K562 (cell line): ENCODE measurements at regions not wholly inside any gene's neighbourhood (a gene's known extent, or its start where the extent isn't known, plus 50 kb on each side); places are given as distances from the start of the nearest gene placed in this dataset.

Experiments used
- ATAC-seq: fragments of 200-7000 bp; cut with Tn5 transposase; 3 replicates; pipeline ENCODE4 v1.9.1; 2020; ENCODE audit warnings: moderate library complexity
- BruUV-seq: library from RNA; stranded (reverse); fragments of 400-500 nt; replicated peaks from 2 replicates; lab custom pipeline; 2021; lab: Mats Ljungman, UMichigan
- CTCF ChIA-PET: fragments of 300-600 bp; formaldehyde crosslinking; extraction: SDS; loops from one replicate; lab custom pipeline; 2021; ENCODE audit warnings: low intra/inter-chr PET ratio; lab: Yijun Ruan, JAX
- POLR2A ChIA-PET: fragments of 300-600, 350-650 bp; sonication (Branson Sonifier 250); formaldehyde crosslinking; extraction: SDS; loops from one replicate; lab custom pipeline; 2021; ENCODE audit warnings: antibody characterized with exemption, inconsistent platforms; lab: Yijun Ruan, JAX
- DNase-seq, 4 experiments: peaks; one replicate each; pipeline versions ENCODE4 v3.0.0 to v3.0.0-alpha.2; 2011 to 2018; ENCODE audit warnings: low spot score in 3 of 4, mixed read lengths in 3 of 4; ENCODE audit errors: extremely low read depth in 1 of 4
- FAIRE-seq: peaks from 2 replicates; lab custom pipeline; 2011; peaks lifted over from hg19 to GRCh38; lab: Jason Lieb, UNC
- H2AFZ ChIP-seq: 2 replicates; pipeline ENCODE4 v1.6.0; 2011; ENCODE audit warnings: low read depth, low read length, control low read depth, inconsistent platforms
- H3K27ac ChIP-seq: fragments of 200-600 bp; 3 replicates; pipeline ENCODE4 v1.8.0; 2011; ENCODE audit warnings: low read depth, mild to moderate bottlenecking, control low read depth, inconsistent platforms, low read length, moderate library complexity, mixed read lengths; ENCODE audit errors: extremely low read depth
- H3K27me3 ChIP-seq, 2 experiments: fragments of 300-600 bp in 1 of 2; 2 replicates in 1 of 2; 3 replicates in 1 of 2; pipeline versions ENCODE4 v1.6.0 to v1.8.0; 2011; ENCODE audit warnings: inconsistent platforms in 2 of 2, low read length in 2 of 2, mild to moderate bottlenecking in 1 of 2, mixed read lengths in 1 of 2, moderate library complexity in 1 of 2; ENCODE audit not compliant: control insufficient read depth in 2 of 2, insufficient read depth in 2 of 2
- H3K36me3 ChIP-seq: fragments of 300-600 bp; 3 replicates; pipeline ENCODE4 v1.8.0; 2011; ENCODE audit warnings: mild to moderate bottlenecking, low read length, inconsistent platforms; ENCODE audit not compliant: control insufficient read depth, insufficient read depth
- H3K4me1 ChIP-seq, 2 experiments: fragments of 200-600 bp in 1 of 2; replicated peaks in 1 of 2; 2 replicates in 1 of 2; 3 replicates in 1 of 2; pipeline versions ENCODE4 v1.5.1 to v1.8.0; 2011; ENCODE audit warnings: inconsistent platforms in 2 of 2, low read length in 2 of 2, mild to moderate bottlenecking in 1 of 2, mixed read lengths in 1 of 2, moderate library complexity in 1 of 2; ENCODE audit not compliant: control insufficient read depth in 2 of 2, insufficient read depth in 2 of 2
- H3K4me2 ChIP-seq: 2 replicates; pipeline ENCODE4 v1.6.1; 2011; ENCODE audit warnings: low read length, control low read depth, inconsistent platforms, mixed read lengths; ENCODE audit not compliant: insufficient read depth
- H3K4me3 ChIP-seq: fragments of 200-600 bp; sonication (generic), shearing (Covaris generic); 2 replicates; pipeline ENCODE4 v1.5.1; 2016; ENCODE audit warnings: control low read depth, inconsistent platforms
- H3K79me2 ChIP-seq: fragments of 200-600 bp; 3 replicates; pipeline ENCODE4 v1.8.0; 2011; ENCODE audit warnings: low read length, inconsistent platforms; ENCODE audit not compliant: control insufficient read depth, insufficient read depth
- H3K9ac ChIP-seq, 2 experiments: 2 replicates each; pipeline versions ENCODE4 v1.6.0 to v1.6.1; 2011; ENCODE audit warnings: low read depth in 2 of 2, low read length in 2 of 2, control low read depth in 1 of 2, inconsistent platforms in 1 of 2, mild to moderate bottlenecking in 1 of 2, mixed read lengths in 1 of 2; ENCODE audit not compliant: insufficient read depth in 1 of 2
- H3K9me1 ChIP-seq: one replicate; pipeline ENCODE4 v1.6.0; 2011; ENCODE audit warnings: inconsistent platforms, mild to moderate bottlenecking, low read length, moderate library complexity; ENCODE audit not compliant: control insufficient read depth, insufficient read depth
- H3K9me3 ChIP-seq: replicated peaks from 2 replicates; pipeline ENCODE4 v1.5.1; 2011; ENCODE audit warnings: low read depth, low read length, inconsistent platforms; ENCODE audit not compliant: control insufficient read depth, insufficient read depth
- H4K20me1 ChIP-seq: replicated peaks from 2 replicates; pipeline ENCODE4 v1.6.1; 2011; ENCODE audit warnings: low read length, inconsistent platforms, mixed read lengths; ENCODE audit not compliant: control insufficient read depth, insufficient read depth
- HDAC8 ChIP-seq: fragments of 450-650 bp; IDR thresholded peaks from 2 replicates; pipeline ENCODE4 v1.6.1; 2016; ENCODE audit warnings: mild to moderate bottlenecking, missing genetic modification characterization, moderate library complexity, missing compliant biosample characterization
- JUN ChIP-seq, 2 experiments: sonication (generic) in 1 of 2; formaldehyde crosslinking in 1 of 2; IDR thresholded peaks; 2 replicates each; pipeline versions ENCODE4 v1.6.1 to v1.8.0; 2012 to 2022; ENCODE audit warnings: borderline replicate concordance in 2 of 2, mild to moderate bottlenecking in 2 of 2, improper control_type of control experiment in 1 of 2, low read depth in 1 of 2, low read length in 1 of 2, missing genetic modification reagents in 1 of 2
- RBM15 ChIP-seq: fragments of 200-400 bp; formaldehyde crosslinking; IDR thresholded peaks from 2 replicates; pipeline ENCODE4 v1.6.1; 2018; ENCODE audit warnings: mild to moderate bottlenecking, low read length, moderate library complexity; ENCODE audit not compliant: insufficient read depth
- TRIM24 ChIP-seq, 2 experiments: fragments of 450-650 bp; IDR thresholded peaks; 2 replicates each; pipeline ENCODE4 v1.6.1; 2016
- ZNF121 ChIP-seq: sonication (generic); formaldehyde crosslinking; conservative IDR thresholded peaks from 2 replicates; pipeline ENCODE4 v1.8.0; 2022; ENCODE audit warnings: missing genetic modification reagents
- ZNF592 ChIP-seq: fragments of 450-650 bp; IDR thresholded peaks from 2 replicates; pipeline ENCODE4 v1.6.1; 2017; ENCODE audit warnings: antibody characterized with exemption, mild to moderate bottlenecking
- WGBS: fragments of 100-300 bp; shearing (Covaris generic); methylation state at CpG from one replicate; pipeline ENCODE4 v1.1.6; 2016; ENCODE audit warnings: low coverage, mixed read lengths; ENCODE audit not compliant: insufficient coverage; ENCODE audit errors: missing lambda C conversion rate; 5-methylcytosine and 5-hydroxymethylcytosine counted together
- in situ Hi-C: fragments of 300-500 bp; cut with MboI; formaldehyde crosslinking; loops from 4 replicates; pipeline ENCODE4 v1.15.0; 2018; ENCODE audit warnings: inconsistent platforms, mixed read lengths
- intact Hi-C: fragments of 100-400 bp; cut with micrococcal nuclease; formaldehyde crosslinking; loops from 2 replicates; pipeline ENCODE4 v1.14.2; 2022

GRCh38 chr22:48343461-48343860 is 1484.2 kb downstream of the BRD1 start:
- intact Hi-C loops, result no loop called here
- Histone ChIP-seq H3K9me1 (no peaks in the 10 kb centered on the region), H3K27ac (no peak overlapping the region), H3K36me3 (no peaks in the 10 kb centered on the region), H3K9me3 (no peaks in the 10 kb centered on the region), H3K27me3 (peaks cover 0 to 12% of the 10 kb centered on the region in 2 experiments; a peak in 1 of 5 replicates), H3K79me2 (no peaks in the 10 kb centered on the region), H2AFZ (no peak overlapping the region)
- ATAC-seq, result no peak
- POLR2A ChIA-PET, result no interaction called here
- CTCF ChIA-PET, result no interaction called here
- no peak for FAIRE-seq
- 11% methylated on average over 10 of the region's 14 CpGs for WGBS
- no peak for TF ChIP-seq JUN (IDR thresholded peaks at IDR 0.05; ENCODE audit: borderline replicate concordance, low read depth, low read length)
- no peak for TF ChIP-seq JUN (CRISPR knock-in tag; IDR thresholded peaks at IDR 0.05; ENCODE audit: borderline replicate concordance)
- no peak for TF ChIP-seq ZNF121 (CRISPR knock-in tag)
- TF ChIP-seq ZNF592, result no peak
- no peak for TF ChIP-seq RBM15
- no peak for TF ChIP-seq HDAC8 (tag)
- no peak for TF ChIP-seq TRIM24 (IDR thresholded peaks at IDR 0.05)
- TF ChIP-seq, all 486 proteins: peak for 0
- Histone ChIP-seq H4K20me1 (peaks cover 3% of the 10 kb centered on the region; the same call in 1 of the 2 replicates), H3K4me1 (no peaks in the 10 kb centered on the region), H3K9ac (no peak overlapping the region), H3K4me3 (no peak overlapping the region), H3K4me2 (no peak overlapping the region)
- no peak for DNase-seq
- in situ Hi-C loops, result no loop called here
- no TSS peak for BruUV-seq
